ENCODE measurements at regions not wholly inside any gene's neighbourhood (a gene's known extent, or its start where the extent isn't known, plus 50 kb on each side); places are given as distances from the start of the nearest gene placed in this dataset.

DNA sequence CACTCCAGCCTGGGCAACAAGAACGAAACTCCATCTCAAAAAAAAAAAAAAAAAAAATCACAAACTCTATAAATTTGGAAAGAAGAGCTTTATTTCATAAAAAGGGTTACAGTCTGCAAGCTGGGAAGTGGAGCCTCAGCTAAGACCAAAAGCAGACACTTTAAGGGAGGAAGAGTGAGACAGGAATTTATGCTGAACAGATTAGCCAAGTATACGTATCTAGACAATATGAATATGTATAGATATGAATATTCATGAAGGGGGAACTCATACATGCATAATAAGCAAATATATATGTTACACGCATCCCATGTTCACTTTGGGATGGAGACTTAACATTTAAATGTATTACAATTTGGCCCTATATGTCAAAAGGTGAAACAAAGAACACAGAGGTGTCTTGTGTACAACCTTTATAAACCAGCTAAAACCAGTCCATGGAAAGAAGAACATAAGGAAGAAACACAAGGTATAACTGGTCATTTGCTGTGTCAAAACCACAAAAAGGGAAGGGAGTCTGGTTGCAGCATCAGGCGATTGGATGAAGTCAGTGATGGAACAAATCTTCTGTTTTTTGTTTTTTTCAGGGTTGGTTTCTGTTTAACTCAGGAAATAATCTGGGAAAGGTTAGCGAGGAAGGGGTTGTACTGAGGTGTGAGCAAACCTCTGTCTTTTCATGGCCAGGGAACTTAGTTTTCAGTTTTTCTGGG, 130.0 kb upstream of the MAOA start:
- H3K9ac ChIP-seq (ENCODE audit: insufficient read length): no peak overlapping the region
- TF ChIP-seq POLR2AphosphoS5 (IDR thresholded peaks at IDR 0.05; ENCODE audit: borderline replicate concordance, low read depth, low read length): no peak
- TF ChIP-seq FOXP2 (optimal IDR thresholded peaks at IDR 0.05; ENCODE audit: control extremely low read depth, extremely low read length, insufficient read depth): no peak
- no peak for TF ChIP-seq EZH2 (IDR thresholded peaks at IDR 0.05)
- DNase-seq (ENCODE audit: low read depth, low spot score): no peak
- no peak overlapping the region for H3K27ac ChIP-seq
- no peak overlapping the region for H3K4me3 ChIP-seq
- H3K36me3 ChIP-seq (ENCODE audit: insufficient read depth, low read length): no peaks in the 10 kb centered on the region
- no peaks in the 10 kb centered on the region for H3K9me3 ChIP-seq (ENCODE audit: low read depth, low read length)

DNA sequence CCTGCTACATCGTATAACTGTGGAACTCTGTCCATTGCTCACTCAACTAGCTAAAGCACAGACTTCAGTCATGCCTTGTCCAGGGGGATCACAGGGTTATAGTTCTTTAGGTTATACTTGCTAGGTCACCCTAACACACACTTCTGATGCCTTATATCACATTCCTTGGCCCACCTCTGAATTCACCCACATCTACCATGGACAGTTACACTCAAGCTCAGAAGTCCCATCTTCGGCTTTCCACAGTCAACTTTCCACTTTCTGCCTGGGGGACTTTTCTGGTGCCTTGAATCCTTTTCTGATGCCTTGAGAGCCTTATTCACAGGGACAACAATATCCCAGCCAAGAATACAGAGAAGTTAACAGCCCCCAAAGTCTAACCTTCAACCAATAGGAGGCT, 129.2 kb upstream of the MAOA start:
- no peaks in the 10 kb centered on the region for H3K9me3 ChIP-seq (ENCODE audit: low read depth, low read length)

DNA sequence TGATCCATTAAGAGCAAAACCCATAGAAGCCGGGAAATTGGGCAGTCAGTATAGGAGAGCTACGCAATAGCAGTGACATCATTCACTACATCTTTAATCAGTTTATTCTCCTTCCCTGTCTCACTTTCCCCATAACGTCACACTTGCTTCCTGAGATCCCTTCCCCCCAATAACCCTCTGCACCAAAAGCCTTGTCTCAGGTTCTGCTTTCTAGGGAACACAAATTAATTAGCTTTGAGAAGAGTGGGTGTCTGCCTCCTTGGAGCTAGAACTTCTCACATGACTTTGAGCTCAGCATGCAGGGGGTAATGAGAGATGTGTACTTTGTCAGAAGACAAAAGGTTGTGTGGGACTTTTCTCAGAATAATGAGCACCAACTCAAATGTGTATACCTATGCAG, 128.3 kb upstream of the MAOA start:
- no peak for DNase-seq (ENCODE audit: low read depth, low spot score)
- Histone ChIP-seq H3K9ac (ENCODE audit: insufficient read length) (no peak overlapping the region), H3K27ac (no peak overlapping the region), H3K36me3 (ENCODE audit: insufficient read depth, low read length) (no peaks in the 10 kb centered on the region), H3K9me3 (ENCODE audit: low read depth, low read length) (no peaks in the 10 kb centered on the region), H3K4me3 (no peak overlapping the region)
- TF ChIP-seq EZH2 (IDR thresholded peaks at IDR 0.05) (no peak), FOXP2 (optimal IDR thresholded peaks at IDR 0.05; ENCODE audit: control extremely low read depth, extremely low read length, insufficient read depth) (no peak)

More for the DNA sequence above, 129.2 kb upstream of the MAOA start:
- H3K4me3 ChIP-seq: no peak overlapping the region
- TF ChIP-seq FOXP2 (optimal IDR thresholded peaks at IDR 0.05; ENCODE audit: control extremely low read depth, extremely low read length, insufficient read depth) (no peak), POLR2AphosphoS5 (IDR thresholded peaks at IDR 0.05; ENCODE audit: borderline replicate concordance, low read depth, low read length) (no peak)
- H3K27ac ChIP-seq: no peak overlapping the region
- H3K36me3 ChIP-seq (ENCODE audit: insufficient read depth, low read length): no peaks in the 10 kb centered on the region
- DNase-seq (ENCODE audit: low read depth, low spot score): no peak
- no peak overlapping the region for H3K9ac ChIP-seq (ENCODE audit: insufficient read length)

DNA sequence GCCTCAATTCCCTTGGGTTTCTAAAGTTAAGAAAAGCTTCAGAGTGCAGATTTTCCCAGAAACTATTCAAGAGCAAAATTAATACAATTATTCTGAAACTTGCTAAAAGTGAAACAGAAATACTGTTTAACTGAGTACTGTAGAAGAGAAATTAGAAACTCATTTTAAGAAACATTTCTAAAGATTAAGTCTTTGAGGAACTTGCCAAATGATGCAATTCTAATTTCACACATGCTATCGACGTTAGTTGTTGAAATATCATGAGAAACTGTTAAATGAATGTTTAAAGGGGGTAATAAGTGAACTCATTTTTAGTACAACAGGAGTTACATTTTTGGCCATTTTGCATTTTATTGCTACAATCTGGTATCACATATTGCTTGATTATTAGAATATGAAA, 125.3 kb upstream of the MAOA start:
- Histone ChIP-seq H3K4me3 (no peak overlapping the region), H3K36me3 (ENCODE audit: insufficient read depth, low read length) (no peaks in the 10 kb centered on the region), H3K27ac (no peak overlapping the region), H3K9me3 (ENCODE audit: low read depth, low read length) (no peaks in the 10 kb centered on the region), H3K9ac (ENCODE audit: insufficient read length) (no peak overlapping the region)
- no peak for DNase-seq (ENCODE audit: low read depth, low spot score)
- TF ChIP-seq EZH2 (IDR thresholded peaks at IDR 0.05): no peak
- TF ChIP-seq FOXP2 (optimal IDR thresholded peaks at IDR 0.05; ENCODE audit: control extremely low read depth, extremely low read length, insufficient read depth): no peak
- no peak for TF ChIP-seq POLR2AphosphoS5 (IDR thresholded peaks at IDR 0.05; ENCODE audit: borderline replicate concordance, low read depth, low read length)

DNA sequence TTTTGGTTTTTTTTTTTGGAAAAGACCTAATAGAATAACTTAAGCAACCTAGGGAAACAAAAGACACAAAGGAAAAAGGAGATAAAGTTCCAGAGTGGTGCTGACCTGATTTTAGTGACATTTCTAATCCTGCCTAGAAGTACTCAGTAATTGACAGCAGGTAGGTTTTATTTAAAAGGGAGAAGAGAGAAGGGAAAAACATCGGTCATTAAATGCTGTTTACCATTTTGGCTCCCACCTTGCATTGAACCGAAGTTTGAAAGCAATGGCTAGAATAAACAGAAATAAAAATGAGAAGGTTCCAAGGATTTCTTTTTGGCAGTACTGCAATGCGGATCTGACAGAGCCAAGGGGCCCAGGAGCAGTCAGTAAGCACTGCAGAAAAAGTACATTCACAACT, 115.8 kb upstream of the MAOA start:
- no peaks in the 10 kb centered on the region for H3K36me3 ChIP-seq (ENCODE audit: insufficient read depth, low read length)
- no peak for DNase-seq (ENCODE audit: low read depth, low spot score)
- no peaks in the 10 kb centered on the region for H3K9me3 ChIP-seq (ENCODE audit: low read depth, low read length)
- TF ChIP-seq EZH2 (IDR thresholded peaks at IDR 0.05): no peak
- no peak for TF ChIP-seq FOXP2 (optimal IDR thresholded peaks at IDR 0.05; ENCODE audit: control extremely low read depth, extremely low read length, insufficient read depth)
- no peak for TF ChIP-seq POLR2AphosphoS5 (IDR thresholded peaks at IDR 0.05; ENCODE audit: borderline replicate concordance, low read depth, low read length)
- H3K9ac ChIP-seq (ENCODE audit: insufficient read length): no peak overlapping the region
- H3K4me3 ChIP-seq: no peak overlapping the region
- no peak overlapping the region for H3K27ac ChIP-seq

DNA sequence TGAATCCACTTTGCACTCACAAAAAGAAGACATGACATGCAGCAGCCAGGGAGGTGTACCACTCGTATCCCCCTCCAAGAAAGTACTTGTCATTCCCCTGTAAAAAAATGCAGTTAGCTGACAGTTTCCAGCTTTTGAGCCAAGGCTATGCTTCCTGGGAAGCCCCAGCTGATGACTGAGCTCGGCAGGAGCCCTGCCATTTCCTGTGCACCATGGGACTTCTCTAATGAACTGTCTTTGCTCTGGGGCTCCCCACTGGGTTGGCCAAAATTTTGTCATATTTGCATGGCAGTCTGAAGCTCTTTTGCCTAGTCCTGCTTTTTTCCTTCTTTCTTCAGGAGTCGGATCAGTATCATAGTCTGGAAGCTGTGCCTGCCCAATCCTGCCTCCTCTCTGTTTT, 104.5 kb upstream of the MAOA start:
- Histone ChIP-seq H3K9ac (ENCODE audit: insufficient read length) (no peak overlapping the region), H3K4me3 (peak overlapping the region; percentile 49), H3K27ac (peak overlapping the region; percentile 79), H3K9me3 (ENCODE audit: low read depth, low read length) (no peaks in the 10 kb centered on the region), H3K36me3 (ENCODE audit: insufficient read depth, low read length) (no peaks in the 10 kb centered on the region)
- no peak for TF ChIP-seq EZH2 (IDR thresholded peaks at IDR 0.05)
- peak; percentile 31; the same call in 1 of the 2 replicates for TF ChIP-seq POLR2AphosphoS5 (IDR thresholded peaks at IDR 0.05; ENCODE audit: borderline replicate concordance, low read depth, low read length)
- no peak for TF ChIP-seq FOXP2 (optimal IDR thresholded peaks at IDR 0.05; ENCODE audit: control extremely low read depth, extremely low read length, insufficient read depth)
- DNase-seq (ENCODE audit: low read depth, low spot score): peak; percentile 52

DNA sequence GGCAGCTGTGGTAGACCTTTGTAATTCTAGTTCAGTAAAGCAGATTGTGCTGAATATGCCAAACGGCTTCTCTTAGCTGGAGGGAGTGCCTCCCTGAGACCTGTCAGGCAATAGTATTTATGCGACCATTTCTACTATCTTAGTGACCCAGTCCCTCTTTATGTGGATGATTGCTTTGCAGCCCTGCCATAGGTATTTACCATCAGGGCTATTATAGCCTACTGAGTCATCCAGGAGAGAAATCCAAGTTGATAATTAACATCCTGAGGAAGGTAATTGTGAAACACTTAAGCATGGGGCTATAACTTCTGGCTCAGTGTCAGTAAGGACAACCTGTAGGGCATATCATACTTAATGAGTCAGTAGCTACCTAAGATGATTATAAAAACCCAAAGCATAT, 103.9 kb upstream of the MAOA start:
- TF ChIP-seq FOXP2 (optimal IDR thresholded peaks at IDR 0.05; ENCODE audit: control extremely low read depth, extremely low read length, insufficient read depth) (no peak), EZH2 (IDR thresholded peaks at IDR 0.05) (no peak), POLR2AphosphoS5 (IDR thresholded peaks at IDR 0.05; ENCODE audit: borderline replicate concordance, low read depth, low read length) (no peak)
- Histone ChIP-seq H3K4me3 (peak overlapping the region; percentile 49), H3K36me3 (ENCODE audit: insufficient read depth, low read length) (no peaks in the 10 kb centered on the region), H3K9ac (ENCODE audit: insufficient read length) (peak overlapping the region; percentile 2), H3K9me3 (ENCODE audit: low read depth, low read length) (no peaks in the 10 kb centered on the region), H3K27ac (peak overlapping the region; percentile 79)
- DNase-seq (ENCODE audit: low read depth, low spot score): no peak

DNA sequence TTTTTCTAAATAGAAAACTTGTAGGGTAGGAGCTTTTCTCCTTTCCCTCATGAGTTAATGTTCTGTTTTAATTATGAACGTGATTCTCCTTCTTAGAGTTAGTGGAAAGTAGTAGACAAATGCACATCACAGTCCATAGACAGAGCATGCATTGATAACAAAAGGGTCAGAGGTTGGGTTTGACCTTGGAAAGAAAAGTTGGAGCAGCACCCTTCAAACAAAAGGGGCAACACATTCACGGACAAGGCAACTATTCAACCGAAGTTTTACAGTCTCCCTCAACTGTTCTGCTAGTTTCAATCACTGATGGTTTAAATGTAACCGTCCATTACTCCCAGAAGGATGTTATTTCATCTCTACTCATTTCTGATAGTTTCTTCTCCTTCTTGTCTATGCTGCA, 103.4 kb upstream of the MAOA start:
- no peak overlapping the region for H3K9ac ChIP-seq (ENCODE audit: insufficient read length)
- peak overlapping the region; percentile 79; the same call in 1 of the 2 replicates for H3K27ac ChIP-seq
- no peaks in the 10 kb centered on the region for H3K9me3 ChIP-seq (ENCODE audit: low read depth, low read length)
- H3K4me3 ChIP-seq: peak overlapping the region; percentile 49; the same call in 1 of the 2 replicates
- DNase-seq (ENCODE audit: low read depth, low spot score): no peak
- TF ChIP-seq EZH2 (IDR thresholded peaks at IDR 0.05) (no peak), POLR2AphosphoS5 (IDR thresholded peaks at IDR 0.05; ENCODE audit: borderline replicate concordance, low read depth, low read length) (no peak), FOXP2 (optimal IDR thresholded peaks at IDR 0.05; ENCODE audit: control extremely low read depth, extremely low read length, insufficient read depth) (no peak)
- H3K36me3 ChIP-seq (ENCODE audit: insufficient read depth, low read length): no peaks in the 10 kb centered on the region

DNA sequence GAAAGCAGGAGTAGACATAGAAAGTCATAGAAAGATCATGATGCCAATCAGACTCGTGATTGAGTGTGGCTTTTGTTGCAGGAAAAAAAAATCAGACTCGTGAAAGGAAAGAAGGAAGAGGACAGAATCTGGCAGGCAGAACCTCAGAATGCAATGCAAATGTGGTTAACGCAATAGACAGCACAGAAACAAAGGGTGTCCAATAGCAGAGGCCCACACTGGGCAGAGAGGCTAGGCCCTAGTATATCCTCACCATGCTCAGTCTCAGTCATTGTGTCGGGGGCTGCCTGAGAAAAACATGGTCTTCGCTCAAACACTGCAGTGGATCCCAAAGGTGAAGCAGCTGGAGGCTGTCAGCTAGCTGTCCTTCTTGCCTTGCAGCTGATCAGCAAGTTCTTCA, 102.8 kb upstream of the MAOA start:
- no peaks in the 10 kb centered on the region for H3K9me3 ChIP-seq (ENCODE audit: low read depth, low read length)
- H3K4me3 ChIP-seq: no peak overlapping the region
- TF ChIP-seq EZH2 (IDR thresholded peaks at IDR 0.05) (no peak), FOXP2 (optimal IDR thresholded peaks at IDR 0.05; ENCODE audit: control extremely low read depth, extremely low read length, insufficient read depth) (no peak), POLR2AphosphoS5 (IDR thresholded peaks at IDR 0.05; ENCODE audit: borderline replicate concordance, low read depth, low read length) (no peak)
- H3K36me3 ChIP-seq (ENCODE audit: insufficient read depth, low read length): no peaks in the 10 kb centered on the region
- no peak overlapping the region for H3K27ac ChIP-seq
- H3K9ac ChIP-seq (ENCODE audit: insufficient read length): no peak overlapping the region
- DNase-seq (ENCODE audit: low read depth, low spot score): no peak

All from SK-N-MC (cell line).